ENCODE measurements at regions not wholly inside any gene's neighbourhood (a gene's known extent, or its start where the extent isn't known, plus 50 kb on each side); places are given as distances from the start of the nearest gene placed in this dataset.

GRCh38 chr12:61701471-61701870, 558.7 kb upstream of the USP15 start:
- DNase-seq: no peak

GRCh38 chr12:61706783-61707182, 553.4 kb upstream of the USP15 start:
- DNase-seq: no peak

- DNase-seq: no peak
Observed at GRCh38 chr12:61713121-61713520, 547.1 kb upstream of the USP15 start.

- no peak for DNase-seq
Observed at GRCh38 chr12:61717986-61718385, 542.2 kb upstream of the USP15 start.

- DNase-seq: no peak
Observed at GRCh38 chr12:61739925-61740324, 520.3 kb upstream of the USP15 start.

GRCh38 chr12:61750604-61751003, 509.6 kb upstream of the USP15 start:
- no peak for DNase-seq

GRCh38 chr12:61754214-61754613, 506.0 kb upstream of the USP15 start:
- DNase-seq: no peak

GRCh38 chr12:61757831-61758505, 502.2 kb upstream of the USP15 start:
- no peak for DNase-seq

GRCh38 chr12:61758661-61759060, 501.5 kb upstream of the USP15 start:
- no peak for DNase-seq

- DNase-seq: no peak
Observed at GRCh38 chr12:61765926-61766325, 494.3 kb upstream of the USP15 start.

- no peak for DNase-seq
Observed at GRCh38 chr12:61780435-61780834, 479.8 kb upstream of the USP15 start.

GRCh38 chr12:61781021-61781581, 479.1 kb upstream of the USP15 start:
- no peak for DNase-seq

GRCh38 chr12:61796846-61797245, 463.4 kb upstream of the USP15 start:
- no peak for DNase-seq

- DNase-seq: no peak
Observed at GRCh38 chr12:61797266-61797665, 462.9 kb upstream of the USP15 start.

- DNase-seq: no peak
Observed at GRCh38 chr12:61798778-61799177, 461.4 kb upstream of the USP15 start.

GRCh38 chr12:61804301-61804700, 455.9 kb upstream of the USP15 start:
- DNase-seq: no peak

- DNase-seq: no peak
Observed at GRCh38 chr12:61808856-61809255, 451.3 kb upstream of the USP15 start.

GRCh38 chr12:61810486-61810885, 449.7 kb upstream of the USP15 start:
- DNase-seq: no peak

- DNase-seq: no peak
Observed at GRCh38 chr12:61821381-61821780, 438.8 kb upstream of the USP15 start.

- DNase-seq: no peak
Observed at GRCh38 chr12:61823102-61823501, 437.1 kb upstream of the USP15 start.

- no peak for DNase-seq
Observed at GRCh38 chr12:61846765-61847164, 413.4 kb upstream of the USP15 start.

GRCh38 chr12:61848893-61849292, 411.3 kb upstream of the USP15 start:
- no peak for DNase-seq

- no peak for DNase-seq
Observed at GRCh38 chr12:61853945-61854344, 406.3 kb upstream of the USP15 start.

GRCh38 chr12:61854902-61855301, 405.3 kb upstream of the USP15 start:
- no peak for DNase-seq

GRCh38 chr12:61857968-61858367, 402.2 kb upstream of the USP15 start:
- DNase-seq: no peak

Data from NCI-H2171 treated with DMSO at 0.1 percent for 48 hours (cell line).